Urothelium cell line (cell line): ENCODE measurements at regions not wholly inside any gene's neighbourhood (a gene's known extent, or its start where the extent isn't known, plus 50 kb on each side); places are given as distances from the start of the nearest gene placed in this dataset.

Experiments
- DNase-seq: peaks from one replicate; pipeline ENCODE4 v3.0.0; 2011; ENCODE audit warnings: low spot score, mixed read lengths
- FAIRE-seq: peaks from 2 replicates; lab custom pipeline; 2011; peaks lifted over from hg19 to GRCh38; lab: Jason Lieb, UNC

DNA sequence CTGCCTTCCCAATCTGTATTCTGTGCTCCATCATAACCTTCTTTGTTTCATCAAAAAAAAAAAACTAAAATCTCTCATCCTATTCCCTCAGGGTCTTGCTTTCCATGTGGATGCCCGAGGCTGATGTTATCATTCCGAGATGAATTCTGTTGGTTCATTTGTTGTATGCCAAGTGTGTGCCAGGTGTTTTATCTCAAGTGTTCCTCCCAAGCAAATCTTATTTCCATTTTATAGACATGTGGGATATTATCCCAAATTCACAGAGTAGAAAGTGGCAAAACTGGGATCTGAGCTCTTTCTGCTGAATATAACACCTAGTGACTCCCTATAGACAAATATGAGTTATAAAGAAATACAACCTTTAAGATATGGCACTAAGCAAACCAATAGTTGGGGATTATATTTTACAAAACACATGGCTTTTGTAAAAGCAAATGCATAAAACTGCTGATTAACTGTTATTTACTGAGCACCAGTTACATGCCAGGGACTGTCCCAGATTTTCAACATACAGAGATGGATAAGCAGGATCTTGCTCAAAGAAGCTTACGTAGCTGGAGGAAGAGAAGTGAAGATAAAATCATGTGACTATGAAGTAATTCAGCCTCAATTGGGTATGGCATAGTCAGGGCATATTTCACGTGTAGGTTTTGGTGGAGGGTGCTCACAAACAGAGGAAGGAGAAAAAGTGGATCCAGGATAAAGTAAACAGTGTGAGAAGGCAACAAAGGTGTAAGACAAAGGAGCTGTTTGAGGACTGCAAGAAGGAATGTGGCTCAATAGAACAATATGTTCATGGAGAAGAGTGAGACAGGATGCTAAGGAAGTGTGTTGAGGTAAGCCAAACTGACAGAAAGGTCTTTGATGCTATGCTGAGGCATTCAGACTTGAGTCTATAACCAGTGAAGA lies 143.3 kb upstream of the ADAMTSL1 start:
- FAIRE-seq (no peak), DNase-seq (no peak)

DNA sequence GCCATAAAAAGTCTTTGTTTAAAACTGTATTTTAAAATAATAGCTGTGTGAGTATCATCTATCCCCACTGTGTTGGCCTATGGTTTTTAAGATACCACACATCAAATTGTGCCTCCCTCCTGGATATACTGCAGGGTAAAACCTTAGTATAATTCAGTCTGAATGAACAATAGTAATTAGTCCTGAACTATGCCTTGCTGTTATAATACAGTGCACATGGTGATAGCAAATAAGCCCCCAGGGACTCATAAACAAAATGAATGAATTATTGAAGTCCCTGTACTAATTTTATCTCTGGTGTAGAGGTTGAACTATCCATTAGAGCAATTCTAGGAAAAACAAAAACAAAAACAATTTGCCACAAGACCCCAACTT lies 142.7 kb upstream of the ADAMTSL1 start:
- no peak for DNase-seq
- FAIRE-seq, result no peak

DNA sequence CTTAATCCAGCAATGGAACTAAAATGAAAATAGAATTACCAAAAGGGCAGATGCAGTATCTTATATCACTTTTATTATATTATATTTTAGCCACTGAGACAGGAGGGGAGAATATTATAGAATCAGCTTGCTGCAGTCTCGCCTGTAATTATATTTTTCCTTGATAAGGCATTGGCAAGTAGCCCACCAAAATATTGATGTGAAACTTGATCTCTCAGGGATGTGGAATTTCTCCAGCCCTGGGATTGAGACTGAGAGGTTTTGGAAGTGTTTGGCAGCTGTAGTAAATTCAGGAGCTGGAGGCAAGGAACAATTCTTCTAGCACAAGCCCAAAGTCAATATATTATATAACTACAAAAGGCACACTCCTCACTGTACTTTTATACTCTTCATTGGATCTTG lies 142.1 kb upstream of the ADAMTSL1 start:
- DNase-seq (no peak), FAIRE-seq (no peak)

DNA sequence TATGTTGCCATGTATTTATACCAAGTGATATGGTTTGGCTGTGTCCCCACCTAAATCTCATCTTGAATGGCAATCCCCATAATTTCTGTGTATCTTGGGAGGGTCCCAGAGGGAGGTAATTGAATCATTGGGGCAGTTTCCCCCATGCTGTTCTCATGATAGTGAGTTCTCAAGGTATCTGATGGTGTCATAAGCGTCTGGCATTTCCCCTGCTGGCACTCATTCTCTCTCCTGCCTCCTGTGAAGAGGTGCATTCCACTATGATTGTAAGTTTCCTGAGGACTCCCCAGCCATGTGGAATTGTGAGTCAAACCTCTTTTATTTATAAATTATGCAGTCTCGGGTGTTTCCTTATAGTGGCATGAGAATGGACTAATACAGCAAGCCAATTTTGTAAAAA lies 140.8 kb upstream of the ADAMTSL1 start:
- DNase-seq, result no peak
- no peak for FAIRE-seq

DNA sequence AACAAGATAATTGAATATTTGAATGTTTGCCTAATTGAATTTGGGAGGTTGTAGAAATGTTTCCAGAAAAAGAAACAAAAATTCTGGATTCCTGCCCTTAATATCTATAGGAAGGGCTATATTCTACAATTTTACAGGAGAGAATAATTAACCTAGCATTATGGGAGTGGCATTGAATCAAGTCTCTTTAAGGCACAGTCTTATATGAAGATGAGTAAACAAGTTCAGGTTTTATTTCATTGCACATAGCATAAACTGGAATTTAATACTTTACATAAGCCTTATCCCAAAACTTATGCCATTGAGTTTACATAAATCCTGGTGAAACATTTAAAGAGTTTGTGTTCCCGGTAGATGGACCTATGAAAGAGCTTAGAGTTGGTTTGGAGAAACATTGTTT lies 138.1 kb upstream of the ADAMTSL1 start:
- DNase-seq (no peak), FAIRE-seq (no peak)

DNA sequence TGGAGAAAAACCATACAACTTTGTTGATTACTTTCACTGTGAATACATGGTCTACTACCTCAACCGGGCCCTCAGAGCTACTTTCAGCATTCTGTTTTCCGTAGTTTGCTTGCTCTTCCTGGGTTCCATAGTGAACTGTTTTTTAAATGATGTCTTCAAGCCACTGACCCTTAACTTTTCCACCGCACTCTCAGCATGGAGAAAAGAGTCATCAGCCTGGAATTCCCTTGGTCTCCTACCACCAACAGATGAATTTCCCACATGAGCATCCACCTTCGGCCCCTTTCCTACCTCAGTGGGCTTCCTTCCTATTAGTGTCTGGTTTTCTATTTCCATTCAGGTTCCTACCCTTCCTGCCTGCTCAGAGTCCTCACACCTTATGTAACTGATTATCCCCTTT lies 135.9 kb upstream of the ADAMTSL1 start:
- no peak for FAIRE-seq
- no peak for DNase-seq

DNA sequence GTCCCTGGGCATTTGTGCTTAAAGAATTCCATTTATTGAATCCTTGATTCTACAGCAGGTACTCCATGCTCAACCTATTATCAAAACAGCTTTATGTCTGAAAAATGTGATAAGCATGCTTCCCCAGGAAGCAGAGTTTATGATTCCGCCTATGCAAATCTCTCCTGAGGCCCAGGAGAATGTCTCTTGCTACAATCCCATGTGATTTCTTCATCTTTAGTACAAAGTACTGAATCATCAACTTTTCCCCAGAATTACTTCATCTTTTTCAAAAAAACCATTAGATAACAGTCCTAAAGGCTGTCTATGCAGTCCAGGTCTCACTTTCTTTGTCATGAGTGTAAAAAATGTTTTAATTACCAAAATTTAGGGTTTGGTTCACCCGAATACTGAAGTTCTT lies 130.2 kb upstream of the ADAMTSL1 start:
- DNase-seq, result no peak
- no peak for FAIRE-seq

DNA sequence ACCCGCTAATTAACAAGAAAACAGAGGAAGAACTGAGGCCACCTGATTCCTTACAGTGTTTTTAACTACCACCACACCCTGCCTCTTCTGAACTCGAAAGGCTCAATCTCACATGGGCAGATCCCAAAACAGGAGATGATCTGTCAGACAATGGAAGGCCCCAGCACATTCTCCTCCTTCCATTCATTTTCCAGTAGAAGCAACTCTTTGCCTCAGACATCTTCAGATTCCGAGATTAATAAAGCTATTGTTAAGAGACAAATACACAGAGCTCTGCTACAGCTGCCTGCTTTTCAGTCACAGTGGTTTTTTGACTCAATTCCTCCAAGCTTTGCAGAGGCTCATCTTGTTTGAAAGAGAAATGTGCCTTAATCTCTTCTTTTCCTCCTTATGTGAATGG lies 127.2 kb upstream of the ADAMTSL1 start:
- FAIRE-seq, result no peak

DNA sequence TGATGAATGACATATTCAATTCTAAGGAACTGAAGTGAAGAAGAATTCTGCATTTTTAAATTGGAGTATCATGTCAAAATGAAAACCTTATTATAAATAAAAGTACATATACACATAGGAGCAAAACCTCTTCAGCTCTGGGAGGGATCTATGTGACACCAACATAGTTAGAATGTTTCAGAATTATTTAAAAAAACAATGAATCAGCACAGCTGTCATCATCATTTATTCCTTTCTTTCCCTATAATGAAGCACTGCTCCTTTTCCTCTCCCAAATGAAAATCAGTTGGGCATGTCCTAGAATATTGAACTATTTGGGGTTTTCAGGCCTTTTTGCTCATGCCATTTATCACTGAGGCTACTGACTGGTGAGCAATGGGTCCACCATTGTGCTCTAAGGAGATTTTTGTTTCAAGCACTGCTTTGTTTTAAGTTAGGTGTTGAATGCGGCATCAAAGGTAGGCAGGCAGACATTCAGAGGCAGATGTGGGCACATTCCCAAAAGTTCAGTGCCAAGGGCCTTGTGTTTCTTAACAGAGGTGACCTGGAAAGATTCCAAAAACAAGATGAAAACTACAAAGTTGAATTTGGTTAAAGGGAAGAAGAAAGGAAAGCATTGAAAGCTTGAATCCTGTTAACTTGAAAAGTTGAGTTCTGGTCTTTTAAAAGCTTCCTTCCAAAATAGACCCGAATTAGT lies 126.4 kb upstream of the ADAMTSL1 start:
- no peak for FAIRE-seq

More for the DNA sequence above, 127.2 kb upstream of the ADAMTSL1 start:
- DNase-seq, result no peak

DNA sequence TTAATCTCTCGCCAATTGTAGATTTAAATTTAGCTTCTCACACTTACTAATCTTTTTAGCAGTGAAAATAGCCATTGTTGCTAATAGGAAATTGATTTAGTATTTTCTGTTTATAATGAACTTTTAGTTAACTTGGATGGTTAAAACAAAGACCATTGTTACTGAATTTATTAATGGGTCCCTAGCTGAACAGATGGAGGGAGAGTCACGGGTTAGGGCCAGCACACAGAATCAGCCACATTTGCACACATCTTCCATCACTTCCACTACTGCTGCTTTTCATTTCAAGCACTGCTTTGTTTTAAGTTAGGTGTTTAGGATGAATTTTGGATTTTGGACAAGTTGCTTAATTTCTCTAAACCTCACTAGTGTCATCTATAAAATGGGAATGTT lies 125.9 kb upstream of the ADAMTSL1 start:
- no peak for FAIRE-seq
- DNase-seq, result no peak

More for the DNA sequence above, 126.4 kb upstream of the ADAMTSL1 start:
- no peak for DNase-seq

DNA sequence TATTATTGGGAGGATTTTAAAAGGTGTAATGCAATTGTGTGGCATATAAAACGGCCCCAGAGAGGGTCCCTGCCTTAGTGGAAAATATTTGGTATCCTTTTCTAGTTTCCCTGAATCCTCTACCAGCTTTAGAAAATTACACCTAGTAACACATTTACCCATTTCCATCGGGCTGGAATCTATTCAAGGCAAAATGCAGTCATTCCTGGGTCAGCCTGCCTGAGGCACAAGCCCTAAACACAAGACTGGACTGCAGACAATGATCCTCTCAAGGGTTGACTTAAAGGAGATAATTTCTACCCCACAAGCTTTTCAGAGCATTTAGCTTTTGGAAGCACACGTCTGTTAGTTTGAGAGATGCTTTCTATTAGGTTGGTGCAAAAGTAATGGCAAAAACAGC lies 124.4 kb upstream of the ADAMTSL1 start:
- no peak for FAIRE-seq
- DNase-seq, result no peak

DNA sequence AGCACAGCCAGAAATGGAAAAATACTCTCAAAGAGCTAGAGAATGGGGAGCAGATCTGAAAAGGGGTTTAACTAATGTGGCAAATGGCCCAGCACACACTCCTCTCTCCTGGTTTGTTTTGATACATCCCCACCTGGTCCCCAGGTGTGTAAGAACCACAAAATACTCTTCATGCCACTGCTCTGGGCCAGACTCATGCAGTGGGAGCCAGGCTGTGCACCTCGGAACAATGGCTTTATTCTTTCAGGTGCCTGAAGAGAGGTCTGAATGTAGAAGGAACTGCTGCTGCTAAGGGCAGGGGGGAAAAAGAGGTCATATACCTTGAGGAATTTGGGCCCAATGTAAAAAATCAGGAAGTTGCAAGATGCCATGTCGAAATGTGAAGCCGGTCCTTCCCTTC lies 123.9 kb upstream of the ADAMTSL1 start:
- no peak for FAIRE-seq
- DNase-seq, result no peak

DNA sequence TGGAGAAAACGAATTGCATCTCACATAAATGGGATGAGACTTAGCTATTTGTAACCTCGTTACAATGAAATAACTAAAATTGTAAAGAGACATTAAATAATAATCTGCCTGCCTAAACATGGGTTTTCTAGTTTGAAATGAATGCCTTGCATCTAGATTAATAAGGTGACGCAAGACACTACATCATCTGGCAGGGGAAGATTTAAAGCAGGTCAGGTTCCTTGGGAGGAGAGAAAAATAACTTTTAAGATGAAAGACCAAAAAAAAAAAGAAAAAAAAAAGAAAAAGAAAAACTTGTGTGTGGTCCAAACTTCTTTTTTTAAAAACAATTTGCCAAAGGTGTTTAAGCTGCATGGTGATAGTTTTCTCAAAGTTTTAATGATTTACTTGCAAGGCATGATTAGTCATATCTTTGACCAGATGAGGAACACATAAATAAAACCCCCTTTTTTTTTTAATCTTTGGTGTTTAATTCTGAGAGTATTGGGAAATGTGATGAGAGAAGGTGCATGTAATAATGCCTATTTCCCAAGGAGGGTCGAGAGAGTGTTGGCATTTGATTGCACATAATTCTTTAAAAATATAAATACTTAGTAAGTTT lies 122.9 kb upstream of the ADAMTSL1 start:
- DNase-seq, result no peak
- no peak for FAIRE-seq

DNA sequence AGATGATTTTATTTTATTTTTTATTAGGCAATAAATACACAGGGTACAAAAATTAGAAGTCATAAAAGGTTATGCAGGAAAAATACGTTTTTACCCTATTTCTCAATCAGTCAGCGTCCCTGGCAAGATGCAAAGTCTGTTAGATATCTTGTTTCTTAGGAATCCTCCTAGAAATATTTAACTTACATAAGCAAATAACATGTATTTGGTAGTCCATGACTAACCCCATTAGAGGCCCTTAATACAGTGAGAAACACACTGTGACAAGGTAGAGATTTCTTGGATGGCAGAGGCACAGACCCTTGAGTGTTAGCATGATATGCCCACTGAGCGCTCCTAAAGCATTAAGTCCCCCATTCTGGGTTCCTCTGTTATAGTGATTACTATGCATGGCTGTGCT lies 121.2 kb upstream of the ADAMTSL1 start:
- FAIRE-seq (no peak), DNase-seq (no peak)

DNA sequence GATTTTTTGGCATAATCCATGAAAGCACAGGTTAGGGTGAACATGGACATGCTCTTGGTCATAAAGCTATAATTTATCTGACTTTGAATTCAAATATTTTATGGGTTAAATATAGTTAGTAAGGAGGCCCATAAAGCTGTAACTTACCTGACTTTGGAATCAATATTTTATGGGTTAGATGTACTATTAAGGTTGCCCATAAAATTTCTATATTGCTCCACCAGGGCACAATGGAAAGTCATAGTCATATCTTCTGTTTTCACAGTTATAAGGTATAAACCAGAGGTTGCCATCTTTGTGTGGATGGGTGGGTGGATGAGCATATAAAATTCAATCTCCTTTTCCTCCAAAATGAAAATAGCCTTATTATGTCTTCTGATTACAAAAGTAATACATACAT lies 120.5 kb upstream of the ADAMTSL1 start:
- FAIRE-seq (no peak), DNase-seq (no peak)

DNA sequence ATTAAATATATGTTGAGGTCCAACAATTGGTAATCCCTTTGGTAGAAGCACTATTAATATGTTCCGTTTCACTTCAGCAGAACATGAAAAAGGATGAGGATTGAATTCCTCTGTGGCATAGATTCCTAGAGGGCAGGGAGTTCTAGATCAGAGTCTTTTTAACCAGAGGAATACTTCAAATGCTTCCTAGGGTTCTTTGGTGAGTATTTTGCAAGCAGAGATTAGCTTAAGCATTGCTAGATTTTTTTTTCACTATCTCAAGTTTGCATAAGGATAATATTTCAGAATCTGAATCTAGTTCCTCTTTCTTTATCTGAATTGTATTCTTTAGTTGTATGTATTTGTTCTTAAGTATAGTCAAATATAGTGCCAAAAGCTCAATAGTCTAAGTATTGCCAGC lies 116.6 kb upstream of the ADAMTSL1 start:
- FAIRE-seq (no peak), DNase-seq (no peak)

DNA sequence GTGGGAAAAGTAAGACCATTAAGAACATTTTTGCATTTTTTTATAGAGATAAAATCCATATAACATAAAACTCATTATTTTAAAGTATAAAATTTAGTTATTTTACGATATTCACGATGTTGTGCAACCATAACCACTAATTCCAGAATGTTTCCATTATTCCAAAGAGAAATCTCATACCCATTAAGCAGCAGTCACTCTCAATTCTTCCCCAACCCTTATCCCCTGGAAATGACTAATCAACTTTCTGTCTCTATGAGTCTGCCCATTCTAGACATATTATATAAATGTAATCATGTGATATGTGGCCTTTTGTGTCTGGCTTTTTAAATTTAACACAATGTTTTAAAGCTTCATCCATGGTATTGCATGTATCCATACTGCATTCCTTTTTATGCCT lies 115.6 kb upstream of the ADAMTSL1 start:
- FAIRE-seq (no peak), DNase-seq (no peak)

DNA sequence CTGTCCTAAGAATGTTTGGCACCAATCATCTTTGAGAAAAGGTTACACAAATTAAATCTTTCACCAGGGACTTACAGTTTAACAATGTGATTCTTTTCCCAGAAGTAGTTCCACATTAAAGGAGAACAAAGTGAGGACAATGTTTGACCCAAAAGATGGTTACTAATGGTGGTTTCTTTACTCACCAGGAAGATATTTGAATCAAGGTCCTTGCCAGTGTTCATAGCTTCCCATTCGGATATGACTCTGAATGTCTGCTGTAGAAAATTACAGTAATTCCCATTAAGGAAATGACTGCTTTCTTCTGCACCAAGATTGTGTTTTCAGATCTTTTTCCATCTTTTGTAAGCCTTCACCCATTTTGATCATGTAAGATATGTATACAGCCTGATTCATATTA lies 114.6 kb upstream of the ADAMTSL1 start:
- DNase-seq (no peak), FAIRE-seq (no peak)

DNA sequence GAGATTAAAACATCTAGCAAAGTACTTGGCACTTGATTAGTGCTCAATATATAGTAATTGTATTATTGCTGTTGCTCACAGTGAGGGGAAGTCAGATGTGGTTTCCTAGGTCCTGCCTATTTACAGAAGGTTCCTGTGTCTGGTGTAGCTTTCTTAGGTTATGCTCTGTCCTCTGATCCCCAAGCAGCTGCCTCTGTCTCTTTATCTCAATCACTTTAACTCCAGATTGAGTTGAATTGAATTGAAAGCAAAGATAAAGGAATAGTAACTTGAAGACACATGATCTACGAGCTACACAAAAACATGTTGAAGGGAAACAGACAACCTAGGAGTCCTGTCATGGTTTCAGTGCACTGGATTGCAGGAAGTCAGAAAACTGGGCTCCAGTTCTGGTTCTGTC lies 113.9 kb upstream of the ADAMTSL1 start:
- DNase-seq (no peak), FAIRE-seq (no peak)

DNA sequence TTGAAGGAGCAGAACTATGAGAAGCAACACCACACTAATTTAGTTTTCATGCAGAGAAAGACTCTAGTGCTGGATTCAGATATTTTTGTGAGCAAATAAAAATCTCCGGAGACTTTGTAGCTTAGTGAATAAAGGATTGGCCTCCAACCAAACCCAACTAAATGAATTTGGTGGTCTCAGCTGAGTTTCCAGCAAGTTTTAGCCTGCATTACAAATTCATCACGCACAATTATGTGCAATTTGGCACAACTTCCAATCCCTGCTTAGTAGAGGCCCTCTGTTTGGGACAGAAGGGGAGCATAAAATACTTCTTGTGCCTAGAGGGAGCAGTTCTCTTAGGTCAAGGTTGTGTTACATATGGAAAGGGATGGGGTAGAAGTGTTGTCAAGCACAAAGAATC lies 112.3 kb upstream of the ADAMTSL1 start:
- DNase-seq, result no peak

DNA sequence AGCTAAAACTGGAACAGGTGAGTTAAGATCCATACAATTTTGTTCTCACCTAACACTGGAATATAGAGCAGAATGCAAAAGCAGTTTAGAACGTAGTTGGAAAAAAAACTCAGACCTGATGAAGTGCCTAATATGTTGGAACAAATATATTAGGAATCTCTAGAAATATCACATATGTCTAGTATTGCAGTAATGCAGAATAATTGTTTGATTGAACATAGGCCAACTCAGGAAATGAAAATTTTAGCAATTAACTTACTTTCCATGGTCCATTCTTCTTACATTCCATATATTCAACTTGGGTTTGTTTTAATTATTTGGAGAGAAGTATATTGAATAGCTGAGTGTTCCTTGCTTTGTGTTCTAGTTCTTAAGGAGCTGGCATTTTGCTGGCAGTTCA lies 111.8 kb upstream of the ADAMTSL1 start:
- DNase-seq, result no peak
- no peak for FAIRE-seq

More for the DNA sequence above, 112.3 kb upstream of the ADAMTSL1 start:
- FAIRE-seq, result no peak
